H9 (cell line): ENCODE measurements at regions not wholly inside any gene's neighbourhood (a gene's known extent, or its start where the extent isn't known, plus 50 kb on each side); places are given as distances from the start of the nearest gene placed in this dataset.

Experiments
- DNase-seq: peaks from one replicate; pipeline ENCODE4 v3.0.0-alpha.2; 2017
- H2AFZ ChIP-seq: one replicate; pipeline ENCODE4 v1.6.1; 2013; ENCODE audit warnings: mild to moderate bottlenecking, low read length, control low read depth, moderate library complexity
- H2AK5ac ChIP-seq: 2 replicates; pipeline ENCODE4 v1.6.1; 2013; ENCODE audit warnings: low read length, control low read depth, mixed read lengths; ENCODE audit not compliant: insufficient read length
- H2BK120ac ChIP-seq: one replicate; pipeline ENCODE4 v1.6.1; 2013; ENCODE audit warnings: low read depth, mild to moderate bottlenecking, low read length, control low read depth, inconsistent platforms; ENCODE audit not compliant: poor library complexity, severe bottlenecking
- H2BK12ac ChIP-seq: 2 replicates; pipeline ENCODE4 v1.6.1; 2013; ENCODE audit warnings: low read length, control low read depth, mixed read lengths, low read depth; ENCODE audit not compliant: insufficient read length
- H2BK15ac ChIP-seq: 2 replicates; pipeline ENCODE4 v1.6.1; 2013; ENCODE audit warnings: low read depth, low read length, control low read depth
- H2BK20ac ChIP-seq: one replicate; pipeline ENCODE4 v1.6.1; 2013; ENCODE audit warnings: low read depth, mild to moderate bottlenecking, low read length, control low read depth, inconsistent platforms; ENCODE audit not compliant: poor library complexity, severe bottlenecking
- H2BK5ac ChIP-seq: 2 replicates; pipeline ENCODE4 v1.6.1; 2013; ENCODE audit warnings: low read length, control low read depth, mixed read lengths; ENCODE audit not compliant: insufficient read length
- H3K14ac ChIP-seq: 2 replicates; pipeline ENCODE4 v1.6.1; 2013; ENCODE audit warnings: low read length, control low read depth; ENCODE audit not compliant: insufficient read depth
- H3K18ac ChIP-seq: 2 replicates; pipeline ENCODE4 v1.6.1; 2013; ENCODE audit warnings: low read depth, mild to moderate bottlenecking, mixed read lengths, low read length, control low read depth; ENCODE audit not compliant: insufficient read length
- H3K23ac ChIP-seq: 2 replicates; pipeline ENCODE4 v1.6.1; 2013; ENCODE audit warnings: low read length, control low read depth, mixed read lengths, low read depth; ENCODE audit not compliant: insufficient read length
- H3K23me2 ChIP-seq: 2 replicates; pipeline ENCODE4 v1.6.1; 2013; ENCODE audit warnings: low read depth, mild to moderate bottlenecking, mixed read lengths, low read length, control low read depth; ENCODE audit not compliant: insufficient read length, poor library complexity, severe bottlenecking
- H3K27ac ChIP-seq: 2 replicates; pipeline ENCODE4 v1.5.1; 2013; ENCODE audit warnings: low read length, control low read depth, mixed read lengths, low read depth; ENCODE audit not compliant: insufficient read length
- H3K27me3 ChIP-seq: 2 replicates; pipeline ENCODE4 v1.6.1; 2013; ENCODE audit warnings: low read length, control low read depth, inconsistent platforms; ENCODE audit not compliant: insufficient read depth
- H3K4ac ChIP-seq: 2 replicates; pipeline ENCODE4 v1.6.1; 2013; ENCODE audit warnings: low read depth, mild to moderate bottlenecking, control low read depth, inconsistent platforms, low read length, moderate library complexity
- H3K4me1 ChIP-seq: 2 replicates; pipeline ENCODE4 v1.6.1; 2013; ENCODE audit warnings: low read length, control low read depth, inconsistent platforms; ENCODE audit not compliant: insufficient read depth
- H3K4me2 ChIP-seq: 2 replicates; pipeline ENCODE4 v1.6.1; 2013; ENCODE audit warnings: low read length, control low read depth, mixed read lengths; ENCODE audit not compliant: insufficient read length, insufficient read depth
- H3K56ac ChIP-seq: 2 replicates; pipeline ENCODE4 v1.6.1; 2013; ENCODE audit warnings: low read depth, mild to moderate bottlenecking, mixed read lengths, low read length, control low read depth; ENCODE audit not compliant: insufficient read length
- H3K79me1 ChIP-seq: 2 replicates; pipeline ENCODE4 v1.6.1; 2013; ENCODE audit warnings: low read depth, mild to moderate bottlenecking, moderate library complexity, low read length, control low read depth, inconsistent platforms; ENCODE audit not compliant: insufficient read depth, poor library complexity, severe bottlenecking
- H3K79me2 ChIP-seq: 2 replicates; pipeline ENCODE4 v1.6.1; 2013; ENCODE audit warnings: low read length, control low read depth, inconsistent platforms; ENCODE audit not compliant: insufficient read depth
- H3K9ac ChIP-seq: 2 replicates; pipeline ENCODE4 v1.6.1; 2013; ENCODE audit warnings: low read length, control low read depth, mixed read lengths; ENCODE audit not compliant: insufficient read length; ENCODE audit errors: extremely low read depth
- H3K9me3 ChIP-seq: one replicate; pipeline ENCODE4 v1.6.1; 2013; ENCODE audit warnings: low read depth, low read length, inconsistent platforms; ENCODE audit not compliant: control insufficient read depth
- H3T11ph ChIP-seq: one replicate; pipeline ENCODE4 v1.6.1; 2013; ENCODE audit warnings: mild to moderate bottlenecking, low read length, control low read depth, inconsistent platforms
- H4K20me1 ChIP-seq: one replicate; pipeline ENCODE4 v1.6.1; 2013; ENCODE audit not compliant: control insufficient read depth, insufficient read length, insufficient read depth
- H4K5ac ChIP-seq: 2 replicates; pipeline ENCODE4 v1.6.1; 2013; ENCODE audit warnings: low read depth, mild to moderate bottlenecking, mixed read lengths, low read length, control low read depth; ENCODE audit not compliant: insufficient read length
- H4K8ac ChIP-seq: replicated peaks from 2 replicates; pipeline ENCODE4 v1.6.1; 2013; ENCODE audit warnings: low read length, control low read depth, mixed read lengths, low read depth; ENCODE audit not compliant: insufficient read length
- H4K91ac ChIP-seq: 2 replicates; pipeline ENCODE4 v1.6.1; 2013; ENCODE audit warnings: low read depth, mild to moderate bottlenecking, moderate library complexity, mixed read lengths, low read length, control low read depth; ENCODE audit not compliant: insufficient read length
- H3K27ac Mint-ChIP-seq, 3 experiments: 2 replicates in 2 of 3; 3 replicates in 1 of 3; pipeline ENCODE4 v1.8.0; 2020 to 2021; ENCODE audit warnings: mixed read lengths in 3 of 3, mild to moderate bottlenecking in 1 of 3, moderate library complexity in 1 of 3
- H3K27me3 Mint-ChIP-seq: 2 replicates; pipeline ENCODE4 v1.8.0; 2021; ENCODE audit warnings: low read depth, mild to moderate bottlenecking, moderate library complexity, mixed read lengths
- H3K36me3 Mint-ChIP-seq, 3 experiments: 2 replicates in 2 of 3; 3 replicates in 1 of 3; pipeline ENCODE4 v1.8.0; 2020 to 2021; ENCODE audit warnings: low read depth in 3 of 3, mixed read lengths in 3 of 3; ENCODE audit not compliant: insufficient read depth in 1 of 3
- H3K4me1 Mint-ChIP-seq, 2 experiments: 2 replicates each; pipeline ENCODE4 v1.8.0; 2020; ENCODE audit warnings: mixed read lengths in 2 of 2
- H3K4me3 Mint-ChIP-seq, 2 experiments: 2 replicates in 1 of 2; 3 replicates in 1 of 2; pipeline ENCODE4 v1.8.0; 2020 to 2021; ENCODE audit warnings: mild to moderate bottlenecking in 2 of 2, mixed read lengths in 2 of 2, moderate library complexity in 1 of 2
- H3K9me3 Mint-ChIP-seq, 2 experiments: 2 replicates in 1 of 2; 3 replicates in 1 of 2; pipeline ENCODE4 v1.8.0; 2020; ENCODE audit warnings: mild to moderate bottlenecking in 2 of 2, mixed read lengths in 2 of 2, moderate library complexity in 1 of 2
- CTCF ChIP-seq: fragments of 200-600 bp; sonication (generic); conservative IDR thresholded peaks from 3 replicates; pipeline ENCODE4 v1.8.0; 2021; ENCODE audit warnings: antibody characterized with exemption, mild to moderate bottlenecking
- WGBS: extraction: QIAGEN DNeasy Blood & Tissue Kit; methylation state at CpG from one replicate; pipeline ENCODE4 v1.1.7; 2013; ENCODE audit warnings: missing lambda C conversion rate, low lambda C conversion rate, mixed read lengths; ENCODE audit not compliant: insufficient read length; ENCODE audit errors: extremely low coverage; 5-methylcytosine and 5-hydroxymethylcytosine counted together

GRCh38 chr1:58256546-58256945, 290.0 kb downstream of the OMA1 start:
- H3K4me2 ChIP-seq, result no peak overlapping the region
- peaks cover 6% of the 10 kb centered on the region for H3K27me3 Mint-ChIP-seq
- DNase-seq, result no peak
- H3K27me3 ChIP-seq, result no peaks in the 10 kb centered on the region
- no peak overlapping the region for H4K8ac ChIP-seq
- H3K4me1 Mint-ChIP-seq, result peaks cover 4 to 8% of the 10 kb centered on the region in 2 experiments
- no peaks in the 10 kb centered on the region for H3K79me1 ChIP-seq
- H4K5ac ChIP-seq, result no peak overlapping the region
- no peak overlapping the region for H3K18ac ChIP-seq
- WGBS, result no CpG with 5 or more reads among the region's 3 CpGs
- H3K27ac Mint-ChIP-seq, result no peak overlapping the region
- no peak for TF ChIP-seq CTCF
- no peak overlapping the region for H3K27ac ChIP-seq
- H3K23ac ChIP-seq, result no peak overlapping the region
- no peak overlapping the region for H2BK15ac ChIP-seq
- no peak overlapping the region for H3K4ac ChIP-seq
- H2BK12ac ChIP-seq, result no peak overlapping the region
- no peaks in the 10 kb centered on the region for H3K9me3 ChIP-seq
- no peak overlapping the region for H3T11ph ChIP-seq
- H3K4me3 Mint-ChIP-seq, result no peak overlapping the region
- no peak overlapping the region for H2AFZ ChIP-seq
- no peak overlapping the region for H2BK5ac ChIP-seq
- no peak overlapping the region for H4K91ac ChIP-seq
- no peak overlapping the region for H3K14ac ChIP-seq
- no peaks in the 10 kb centered on the region; the same call in 1 of the 2 replicates for H3K4me1 ChIP-seq
- no peaks in the 10 kb centered on the region for H3K79me2 ChIP-seq
- peaks cover 0 to 4% (median 3%) of the 10 kb centered on the region in 3 experiments; a peak in 1 of 7 replicates for H3K36me3 Mint-ChIP-seq
- no peak overlapping the region for H3K9ac ChIP-seq
- no peak overlapping the region for H2AK5ac ChIP-seq
- H3K23me2 ChIP-seq, result no peaks in the 10 kb centered on the region
- peaks cover 4% of the 10 kb centered on the region in 2 experiments; a peak in 3 of 5 replicates for H3K9me3 Mint-ChIP-seq
- no peaks in the 10 kb centered on the region for H4K20me1 ChIP-seq
- H2BK20ac ChIP-seq, result no peak overlapping the region
- H3K56ac ChIP-seq, result no peak overlapping the region
- no peak overlapping the region for H2BK120ac ChIP-seq
